ENCODE measurements at regions not wholly inside any gene's neighbourhood (a gene's known extent, or its start where the extent isn't known, plus 50 kb on each side); places are given as distances from the start of the nearest gene placed in this dataset.

- DNase-seq (ENCODE audit: low read depth, low spot score) = no peak
- POLR2A ChIA-PET = no interaction called here
- CTCF ChIA-PET = no interaction called here
These were observed 153.0 kb upstream of the LRATD1 start for GRCh38 chr2:14479486-14479885.

GRCh38 chr2:14480120-14480519 is 152.4 kb upstream of the LRATD1 start:
- ChIA-PET POLR2A (no interaction called here), CTCF (no interaction called here)
- Histone ChIP-seq H3K4me3 (ENCODE audit: low read depth in 2 of 2, low read length in 2 of 2) (no peak overlapping the region), H3K9me3 (ENCODE audit: control insufficient read depth, insufficient read depth, low read depth, low read length) (no peaks in the 10 kb centered on the region), H3K27me3 (ENCODE audit: control insufficient read depth, insufficient read depth, low read length) (no peaks in the 10 kb centered on the region), H3K4me1 (ENCODE audit: control insufficient read depth, insufficient read depth, low read length) (no peaks in the 10 kb centered on the region), H3K36me3 (ENCODE audit: control insufficient read depth, insufficient read depth, low read length) (no peaks in the 10 kb centered on the region), H3K27ac (ENCODE audit: low read length) (no peak overlapping the region)
- TF ChIP-seq CTCF (IDR thresholded peaks at IDR 0.05) = no peak
- TF ChIP-seq TCF7L2 (IDR thresholded peaks at IDR 0.05; ENCODE audit: low read depth, low read length) = no peak
- no peak for TF ChIP-seq REST (IDR thresholded peaks at IDR 0.05; ENCODE audit: insufficient read depth in 1 of 2, low read depth in 2 of 2, low read length in 1 of 2)
- TF ChIP-seq POLR2AphosphoS5 (IDR thresholded peaks at IDR 0.05; ENCODE audit: low read depth, low read length) = no peak
- TF ChIP-seq SIN3A (IDR thresholded peaks at IDR 0.05; ENCODE audit: borderline replicate concordance, insufficient read depth, low read depth, low read length) = no peak
- DNase-seq (ENCODE audit: low read depth, low spot score) = no peak
- no peak for ATAC-seq
- in situ Hi-C loops (cut with HindIII; ENCODE audit: low pct_unique_long_range_greater_than_20kb, low sequenced_read_pairs) (no loop called here), intact Hi-C loops (cut with micrococcal nuclease; ENCODE audit: unreplicated experiment) (no loop called here)
- no TSS peak for BruUV-seq (replicated peaks)

More at GRCh38 chr2:14479486-14479885, 153.0 kb upstream of the LRATD1 start:
- TF ChIP-seq SIN3A (IDR thresholded peaks at IDR 0.05; ENCODE audit: borderline replicate concordance, insufficient read depth, low read depth, low read length) (no peak), POLR2AphosphoS5 (IDR thresholded peaks at IDR 0.05; ENCODE audit: low read depth, low read length) (no peak), REST (IDR thresholded peaks at IDR 0.05; ENCODE audit: insufficient read depth in 1 of 2, low read depth in 2 of 2, low read length in 1 of 2) (no peak), CTCF (IDR thresholded peaks at IDR 0.05) (no peak), TCF7L2 (IDR thresholded peaks at IDR 0.05; ENCODE audit: low read depth, low read length) (no peak)
- Histone ChIP-seq H3K27me3 (ENCODE audit: control insufficient read depth, insufficient read depth, low read length) (no peaks in the 10 kb centered on the region), H3K4me1 (ENCODE audit: control insufficient read depth, insufficient read depth, low read length) (no peaks in the 10 kb centered on the region), H3K4me3 (ENCODE audit: low read depth in 2 of 2, low read length in 2 of 2) (no peak overlapping the region), H3K36me3 (ENCODE audit: control insufficient read depth, insufficient read depth, low read length) (no peaks in the 10 kb centered on the region), H3K9me3 (ENCODE audit: control insufficient read depth, insufficient read depth, low read depth, low read length) (no peaks in the 10 kb centered on the region), H3K27ac (ENCODE audit: low read length) (no peak overlapping the region)
- ATAC-seq = no peak
- BruUV-seq (replicated peaks) = no TSS peak
- in situ Hi-C loops (cut with HindIII; ENCODE audit: low pct_unique_long_range_greater_than_20kb, low sequenced_read_pairs) = no loop called here
- intact Hi-C loops (cut with micrococcal nuclease; ENCODE audit: unreplicated experiment) = no loop called here

Measured in Panc1 (cell line).